Fibroblast of peridontal ligament (primary cell): ENCODE measurements at regions not wholly inside any gene's neighbourhood (a gene's known extent, or its start where the extent isn't known, plus 50 kb on each side); places are given as distances from the start of the nearest gene placed in this dataset.

Source experiments
- DNase-seq: peaks from one replicate; pipeline ENCODE4 v3.0.0-alpha.2; 2010; ENCODE audit errors: extremely low read depth

GRCh38 chr6:77979204-77979603 lies 326.4 kb downstream of the MEI4 start:
- no peak for DNase-seq

- no peak for DNase-seq
Measured at GRCh38 chr6:77986380-77987034, 333.7 kb downstream of the MEI4 start.

- no peak for DNase-seq
Measured at GRCh38 chr6:77987035-77987384, 334.2 kb downstream of the MEI4 start.

GRCh38 chr6:78010130-78010529 lies 357.3 kb downstream of the MEI4 start:
- no peak for DNase-seq

- DNase-seq: no peak
Measured at GRCh38 chr6:78020586-78020985, 367.7 kb downstream of the MEI4 start.

GRCh38 chr6:78025502-78025901 lies 372.7 kb downstream of the MEI4 start:
- no peak for DNase-seq

GRCh38 chr6:78031228-78031627 lies 378.4 kb downstream of the MEI4 start:
- no peak for DNase-seq

GRCh38 chr6:78059171-78059570 lies 406.3 kb downstream of the MEI4 start:
- no peak for DNase-seq

- no peak for DNase-seq
Measured at GRCh38 chr6:78062993-78063392, 410.2 kb downstream of the MEI4 start.

GRCh38 chr6:78076371-78076770 lies 423.5 kb downstream of the MEI4 start:
- no peak for DNase-seq

- DNase-seq: no peak
Measured at GRCh38 chr6:78089531-78089930, 436.7 kb downstream of the MEI4 start.

- DNase-seq: no peak
Measured at GRCh38 chr6:78093906-78094305, 441.1 kb downstream of the MEI4 start.

- no peak for DNase-seq
Measured at GRCh38 chr6:78101387-78101786, 448.5 kb downstream of the MEI4 start.

GRCh38 chr6:78110641-78111040 lies 457.8 kb downstream of the MEI4 start:
- no peak for DNase-seq

- no peak for DNase-seq
Measured at GRCh38 chr6:78117966-78118365, 465.1 kb downstream of the MEI4 start.

- DNase-seq: no peak
Measured at GRCh38 chr6:78131521-78131920, 478.7 kb downstream of the MEI4 start.

- DNase-seq: no peak
Measured at GRCh38 chr6:78132671-78133410, 480.0 kb downstream of the MEI4 start.

GRCh38 chr6:78150425-78150824 lies 497.6 kb downstream of the MEI4 start:
- DNase-seq: no peak

- no peak for DNase-seq
Measured at GRCh38 chr6:78153976-78154375, 501.1 kb downstream of the MEI4 start.

GRCh38 chr6:78157606-78158005 lies 504.8 kb downstream of the MEI4 start:
- DNase-seq: no peak

- no peak for DNase-seq
Measured at GRCh38 chr6:78188891-78189290, 536.1 kb downstream of the MEI4 start.

GRCh38 chr6:78192057-78192456 lies 539.2 kb downstream of the MEI4 start:
- DNase-seq: no peak

- DNase-seq: no peak
Measured at GRCh38 chr6:78199044-78199443, 546.2 kb downstream of the MEI4 start.

GRCh38 chr6:78222226-78222625 lies 569.4 kb downstream of the MEI4 start:
- no peak for DNase-seq
